ENCODE measurements at regions not wholly inside any gene's neighbourhood (a gene's known extent, or its start where the extent isn't known, plus 50 kb on each side); places are given as distances from the start of the nearest gene placed in this dataset.
"Not testable (repeated sequence)": the region's sequence is repeated elsewhere in the genome, so short reads cannot be mapped to it uniquely, and the experiment has no call there.

DNA sequence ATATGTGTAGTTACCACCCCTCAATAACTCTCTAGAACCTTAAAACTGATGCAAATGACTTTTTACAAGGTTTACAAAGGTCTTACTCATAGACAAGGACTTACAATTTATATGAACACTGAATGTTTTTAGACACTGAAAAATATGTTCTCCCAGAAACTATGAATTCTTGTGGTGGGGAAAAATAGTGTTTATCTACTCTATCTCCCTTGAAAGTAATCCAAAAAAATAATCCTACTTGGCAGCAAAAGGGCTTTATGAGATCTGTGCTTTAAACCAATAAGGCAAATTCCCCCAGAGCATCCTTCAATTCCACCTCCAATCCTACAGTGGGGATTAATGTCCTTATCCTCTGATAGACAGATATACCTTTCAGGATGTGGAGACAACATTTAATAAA, 1984.1 kb upstream of the RAG2 start:
- no peak for DNase-seq (ENCODE audit: low spot score)

- no peak for DNase-seq (ENCODE audit: low spot score)
Observed at GRCh38 chr11:38577769-38578168, 1979.7 kb upstream of the RAG2 start.

- no peak for DNase-seq (ENCODE audit: low spot score)
Observed at GRCh38 chr11:38562562-38562961, 1964.5 kb upstream of the RAG2 start.

DNA sequence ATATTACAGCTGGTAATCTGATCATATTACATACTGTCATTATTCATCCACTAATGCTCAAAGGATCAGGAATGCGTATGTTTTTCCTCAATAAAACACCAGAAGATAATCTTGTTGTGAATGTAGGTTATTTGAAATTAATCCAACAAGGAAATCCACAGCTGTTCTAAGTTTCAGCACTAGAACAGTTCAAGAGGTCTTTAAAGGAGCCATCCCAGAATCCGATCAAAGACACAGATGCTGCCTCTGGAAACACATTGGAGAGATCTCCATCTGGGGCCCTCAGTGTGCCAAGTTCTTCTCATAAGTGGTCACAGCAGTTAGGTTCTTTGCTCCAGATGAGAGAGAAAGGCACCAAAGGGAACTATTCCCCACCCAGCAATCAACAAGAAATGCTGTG, 1955.1 kb upstream of the RAG2 start:
- no peak for DNase-seq (ENCODE audit: low spot score)

GRCh38 chr11:38547462-38547861, 1949.4 kb upstream of the RAG2 start:
- no peak for DNase-seq (ENCODE audit: low spot score)

- no peak for DNase-seq (ENCODE audit: low spot score)
Observed at GRCh38 chr11:38543986-38544385, 1946.0 kb upstream of the RAG2 start.

DNA sequence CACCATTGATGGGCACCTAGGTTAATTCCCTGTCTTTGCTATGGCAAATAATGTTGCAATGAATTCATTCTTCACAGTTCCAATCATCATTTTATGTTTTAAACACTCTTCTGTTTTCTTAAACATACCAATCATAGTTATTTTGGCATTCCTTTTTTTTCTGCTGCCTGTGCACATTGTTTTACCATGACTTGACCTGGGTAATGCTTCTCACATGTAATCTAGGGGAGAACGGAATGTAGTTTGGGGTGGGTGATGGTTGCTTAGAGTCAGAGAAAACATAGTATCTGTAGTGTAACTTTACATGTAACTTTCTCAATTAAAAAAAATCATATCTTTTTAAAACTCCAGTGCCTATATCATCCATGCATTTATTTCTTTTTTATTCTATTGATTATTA, 1945.3 kb upstream of the RAG2 start:
- no peak for DNase-seq (ENCODE audit: low spot score)

DNA sequence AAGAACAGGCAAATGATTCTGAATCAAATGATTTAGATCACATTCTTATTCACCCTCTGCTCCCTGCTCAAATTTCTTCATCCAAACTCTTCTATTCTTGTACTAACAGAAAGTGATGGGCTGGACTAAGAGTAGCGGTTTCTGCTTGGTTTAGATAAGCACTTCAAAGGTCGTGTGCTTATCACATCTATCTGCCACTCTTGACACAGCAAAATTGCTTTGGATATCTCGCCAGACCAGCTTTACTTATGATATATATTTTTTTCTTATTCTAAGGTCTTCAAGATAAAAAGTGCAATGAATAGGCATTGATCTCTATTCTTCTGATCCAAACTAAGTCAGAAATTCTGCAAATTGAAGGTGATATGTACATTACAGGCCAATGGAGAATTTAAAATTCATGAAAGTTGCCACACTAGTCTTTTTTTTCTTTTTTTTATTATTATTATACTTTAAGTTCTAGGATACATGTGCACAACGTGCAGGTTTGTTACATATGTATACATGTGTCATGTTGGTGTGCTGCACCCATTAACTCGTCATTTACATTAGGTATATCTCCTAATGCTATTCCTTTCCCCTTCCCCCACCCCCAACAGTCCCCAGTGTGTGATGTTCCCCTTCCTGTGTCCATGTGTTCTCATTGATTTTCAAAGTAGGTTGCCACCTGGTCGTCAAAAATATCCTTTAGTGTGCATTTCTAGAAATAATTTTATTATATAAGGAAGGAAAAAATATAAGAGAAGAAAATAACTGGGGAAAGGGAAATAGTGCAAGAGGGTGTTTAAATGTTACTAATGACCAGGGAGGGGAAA, 1941.0 kb upstream of the RAG2 start:
- DNase-seq (ENCODE audit: low spot score) = no peak

DNA sequence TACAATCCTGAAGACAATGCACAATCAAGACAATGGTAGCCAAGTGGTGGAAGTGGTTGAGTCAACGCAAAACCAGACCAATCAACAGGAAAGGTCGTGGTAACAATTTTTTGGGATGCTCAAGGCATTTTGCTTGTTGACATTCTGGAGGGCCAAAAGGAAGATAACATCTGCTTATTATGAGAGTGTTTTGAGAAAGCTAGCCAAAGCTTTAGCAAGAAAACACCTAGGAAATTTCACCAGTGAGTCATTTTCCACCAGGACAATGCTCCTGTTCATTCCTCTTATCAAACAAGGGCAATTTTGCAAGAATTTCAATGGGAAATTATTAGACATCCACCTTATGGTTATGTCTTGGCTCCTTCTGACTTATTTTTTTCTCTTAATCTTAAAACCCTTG, 1932.2 kb upstream of the RAG2 start:
- DNase-seq (ENCODE audit: low spot score) = no peak

DNA sequence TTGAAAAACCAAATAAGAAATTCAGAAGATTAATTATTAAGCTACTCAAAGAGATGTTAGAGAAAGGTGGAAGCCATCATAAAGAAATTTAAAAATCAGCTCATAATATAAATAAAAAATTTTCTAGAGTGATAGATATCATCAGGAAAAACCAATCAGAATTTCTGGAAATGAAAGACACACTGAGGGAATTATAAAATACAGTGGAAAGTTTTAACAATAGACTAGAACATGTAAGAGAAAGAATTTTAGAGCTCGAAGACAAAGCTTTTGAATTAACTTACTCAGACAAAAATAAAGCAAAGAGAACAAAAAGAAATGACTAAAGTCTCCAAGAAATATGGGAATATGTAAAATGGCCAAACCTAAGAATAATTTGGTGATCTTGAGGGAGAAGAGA, 1926.9 kb upstream of the RAG2 start:
- no peak for DNase-seq (ENCODE audit: low spot score)

GRCh38 chr11:38517991-38518390, 1920.0 kb upstream of the RAG2 start:
- no peak for DNase-seq (ENCODE audit: low spot score)

DNA sequence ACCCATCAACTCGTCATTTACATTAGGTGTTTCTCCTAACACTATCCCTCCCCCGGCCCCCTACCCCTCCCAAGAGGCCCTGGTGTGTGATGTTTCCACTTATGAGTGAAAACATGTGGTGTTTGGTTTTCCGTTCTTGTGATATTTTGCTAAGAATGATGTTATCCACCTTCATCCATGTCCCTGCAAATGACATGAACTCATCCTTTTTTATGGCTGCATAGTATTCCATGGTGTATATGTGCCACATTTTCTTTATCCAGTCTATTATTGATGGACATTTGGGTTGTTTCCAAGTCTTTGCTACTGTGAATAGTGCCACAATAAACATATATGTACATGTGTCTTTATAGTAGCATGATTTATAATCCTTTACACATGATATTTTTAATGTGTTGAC, 1914.8 kb upstream of the RAG2 start:
- DNase-seq (ENCODE audit: low spot score) = not testable (repeated sequence)

DNA sequence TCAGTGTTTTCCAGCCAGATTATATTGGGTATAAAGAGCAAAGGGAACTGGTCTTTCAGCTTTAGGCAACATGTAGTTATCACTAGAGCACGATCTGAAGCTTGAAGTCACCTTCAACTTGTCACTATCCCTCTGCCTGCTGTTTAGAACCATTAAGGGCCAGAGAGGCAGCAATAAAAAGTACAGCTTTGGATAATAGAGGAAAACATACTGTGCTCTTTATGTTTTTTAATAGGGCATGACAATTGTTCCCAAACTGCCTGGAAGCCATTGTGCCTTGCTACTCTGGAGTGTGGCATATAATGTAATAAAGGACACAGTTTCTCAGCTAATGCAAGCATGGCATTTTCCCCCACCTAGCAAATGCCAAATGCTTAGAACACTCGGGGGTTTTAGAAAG, 1912.0 kb upstream of the RAG2 start:
- no peak for DNase-seq (ENCODE audit: low spot score)

DNA sequence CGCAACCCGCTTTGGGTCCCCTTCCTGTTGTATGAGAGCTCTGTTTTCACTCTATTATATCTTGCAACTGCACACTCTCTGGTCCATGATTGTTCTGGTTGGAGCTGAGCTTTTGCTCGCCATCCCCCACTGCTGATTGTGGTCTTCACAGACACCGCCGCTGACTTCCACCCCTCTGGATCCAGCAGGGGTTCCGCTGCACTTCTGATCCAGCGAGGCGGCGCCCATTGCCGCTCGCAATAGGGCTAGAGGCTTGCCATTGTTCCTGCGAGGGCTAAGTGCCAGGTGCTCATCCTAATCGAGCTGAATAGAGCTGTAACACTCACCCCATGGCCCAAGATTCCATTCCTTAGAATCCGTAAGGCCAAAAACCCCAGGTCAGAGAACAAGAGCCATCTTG, 1905.8 kb upstream of the RAG2 start:
- DNase-seq (ENCODE audit: low spot score) = no peak

DNA sequence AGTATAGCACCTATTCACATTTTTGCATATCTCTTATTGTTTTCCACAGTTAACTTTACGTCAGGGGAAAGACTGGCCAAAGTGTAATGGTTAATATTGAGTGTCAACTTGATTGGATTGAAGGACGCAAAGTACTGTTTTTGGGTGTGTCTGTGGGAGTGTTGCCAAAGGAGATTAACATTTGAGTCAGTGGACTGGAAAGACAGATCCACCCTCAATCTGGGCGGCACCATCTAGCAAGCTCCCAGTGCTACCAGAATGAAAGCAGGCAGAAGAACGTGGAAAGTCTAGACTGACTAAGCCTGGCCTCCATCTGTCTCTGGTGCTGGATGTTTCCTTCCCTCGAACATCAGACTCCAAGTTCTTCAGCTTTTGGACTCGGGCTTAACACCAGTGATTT, 1900.7 kb upstream of the RAG2 start:
- no peak for DNase-seq (ENCODE audit: low spot score)

DNA sequence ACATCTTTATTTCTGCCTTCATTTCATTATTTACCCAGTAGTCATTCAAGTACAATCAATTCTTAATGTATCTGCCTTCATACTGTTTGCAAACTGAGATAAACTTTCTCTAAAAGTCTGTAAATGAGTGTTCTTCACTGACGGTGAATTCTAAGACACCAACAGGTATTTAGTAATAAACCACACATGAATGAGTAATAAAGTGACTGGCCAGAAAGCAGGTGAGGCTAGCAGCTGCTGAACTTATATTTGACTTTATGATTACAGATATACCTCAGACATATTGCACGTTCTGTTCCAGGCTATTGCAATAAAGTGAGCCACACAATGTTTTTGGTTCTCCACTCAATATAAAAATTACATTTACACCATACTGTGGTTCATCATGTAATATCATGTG, 1894.0 kb upstream of the RAG2 start:
- no peak for DNase-seq (ENCODE audit: low spot score)

GRCh38 chr11:38481391-38481790, 1883.4 kb upstream of the RAG2 start:
- no peak for DNase-seq (ENCODE audit: low spot score)

GRCh38 chr11:38476808-38477575, 1879.0 kb upstream of the RAG2 start:
- DNase-seq (ENCODE audit: low spot score) = no peak

DNA sequence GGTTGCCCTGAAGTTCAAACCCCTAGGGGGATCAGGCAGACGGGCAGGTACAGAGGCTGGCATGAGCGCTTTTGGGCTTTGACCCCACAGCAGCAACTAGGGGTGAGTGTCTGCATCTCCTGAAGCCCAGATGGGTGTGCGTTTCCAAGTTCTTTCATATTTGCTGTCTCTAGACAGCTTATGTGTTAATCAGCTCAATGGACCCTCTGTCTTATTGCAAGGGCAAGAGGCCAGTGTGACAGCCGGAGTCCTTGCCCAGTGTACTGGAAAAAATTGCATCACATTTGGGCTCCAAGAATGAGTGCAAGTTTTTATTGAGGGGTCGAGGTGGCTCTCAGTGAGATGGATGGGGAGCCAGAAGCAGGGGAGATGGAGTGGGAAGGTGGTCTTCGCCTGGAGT, 1863.7 kb upstream of the RAG2 start:
- no peak for DNase-seq (ENCODE audit: low spot score)

DNA sequence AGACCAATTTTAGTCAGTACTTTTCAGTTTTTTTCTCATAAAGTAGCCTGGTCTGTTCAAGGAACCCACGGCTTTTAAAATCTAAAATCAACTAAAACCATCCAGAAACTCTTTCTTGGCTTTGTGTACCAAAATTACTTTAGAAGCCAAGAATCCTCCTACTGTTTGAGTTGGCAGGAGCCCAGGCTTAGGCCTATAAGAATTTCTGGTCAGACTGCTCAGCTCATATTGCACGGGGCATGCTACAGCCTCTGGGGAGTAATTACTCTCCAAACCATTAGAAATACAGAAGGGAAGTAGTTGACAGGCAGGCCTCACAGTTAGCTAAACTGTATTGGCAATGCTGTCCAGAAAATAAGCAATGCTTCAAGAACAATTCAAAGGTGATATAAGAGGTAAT, 1862.9 kb upstream of the RAG2 start:
- DNase-seq (ENCODE audit: low spot score) = no peak

GRCh38 chr11:38460429-38460828, 1862.4 kb upstream of the RAG2 start:
- no peak for DNase-seq (ENCODE audit: low spot score)

- no peak for DNase-seq (ENCODE audit: low spot score)
Observed at GRCh38 chr11:38456371-38456770, 1858.3 kb upstream of the RAG2 start.

GRCh38 chr11:38448284-38448683, 1850.2 kb upstream of the RAG2 start:
- DNase-seq (ENCODE audit: low spot score) = no peak

DNA sequence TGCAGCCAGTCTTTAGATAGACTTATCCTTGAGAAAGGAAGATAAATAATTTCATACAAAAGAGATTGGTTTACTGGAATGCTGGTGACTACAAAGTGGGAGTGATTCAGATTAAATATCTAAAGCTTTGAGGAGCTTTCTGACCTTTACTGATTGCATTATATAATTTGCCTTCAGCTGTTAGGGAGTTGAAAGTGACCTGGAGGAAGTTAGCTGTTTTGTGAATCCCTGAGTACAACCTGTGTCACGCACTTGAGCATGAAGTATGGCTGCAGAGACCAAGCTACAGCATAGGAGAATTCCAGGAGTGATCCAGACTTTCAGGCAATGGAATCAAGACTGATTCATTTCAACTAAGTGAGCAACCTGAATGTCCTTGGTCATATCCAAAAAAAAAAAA, 1848.3 kb upstream of the RAG2 start:
- no peak for DNase-seq (ENCODE audit: low spot score)
